ENCODE measurements at regions not wholly inside any gene's neighbourhood (a gene's known extent, or its start where the extent isn't known, plus 50 kb on each side); places are given as distances from the start of the nearest gene placed in this dataset.
"Not testable (repeated sequence)": the region's sequence is repeated elsewhere in the genome, so short reads cannot be mapped to it uniquely, and the experiment has no call there.

GRCh38 chr4:181006499-181007260 lies 1236.5 kb upstream of the TENM3 start:
- Histone ChIP-seq H2AFZ (ENCODE audit: low read length, unreplicated experiment) (peak overlapping the region; percentile 50), H3K36me3 (ENCODE audit: insufficient read depth, low read length) (no peaks in the 10 kb centered on the region), H3K4me1 (ENCODE audit: control insufficient read depth, insufficient read depth, low read length, unreplicated experiment) (peaks cover 10% of the 10 kb centered on the region), H3K79me2 (ENCODE audit: control insufficient read depth, insufficient read depth, low read length, unreplicated experiment) (no peaks in the 10 kb centered on the region), H3K27me3 (ENCODE audit: insufficient read depth, low read length) (no peaks in the 10 kb centered on the region), H3K27ac (ENCODE audit: low read depth, low read length) (no peak overlapping the region), H3K4me3 (ENCODE audit: low read depth, low read length) (peak overlapping the region; percentile 56)

GRCh38 chr4:181007751-181008150 lies 1235.5 kb upstream of the TENM3 start:
- Histone ChIP-seq H3K79me2 (ENCODE audit: control insufficient read depth, insufficient read depth, low read length, unreplicated experiment) (no peaks in the 10 kb centered on the region), H2AFZ (ENCODE audit: low read length, unreplicated experiment) (no peak overlapping the region), H3K4me1 (ENCODE audit: control insufficient read depth, insufficient read depth, low read length, unreplicated experiment) (peaks cover 10% of the 10 kb centered on the region), H3K4me3 (ENCODE audit: low read depth, low read length) (peak overlapping the region; percentile 56), H3K36me3 (ENCODE audit: insufficient read depth, low read length) (no peaks in the 10 kb centered on the region), H3K27me3 (ENCODE audit: insufficient read depth, low read length) (no peaks in the 10 kb centered on the region), H3K27ac (ENCODE audit: low read depth, low read length) (no peak overlapping the region)

GRCh38 chr4:181008164-181008563 lies 1235.0 kb upstream of the TENM3 start:
- no peak overlapping the region for H3K27ac ChIP-seq (ENCODE audit: low read depth, low read length)
- peaks cover 10% of the 10 kb centered on the region for H3K4me1 ChIP-seq (ENCODE audit: control insufficient read depth, insufficient read depth, low read length, unreplicated experiment)
- no peaks in the 10 kb centered on the region for H3K36me3 ChIP-seq (ENCODE audit: insufficient read depth, low read length)
- no peak overlapping the region for H3K4me3 ChIP-seq (ENCODE audit: low read depth, low read length)
- peak overlapping the region; percentile 11 for H2AFZ ChIP-seq (ENCODE audit: low read length, unreplicated experiment)
- H3K79me2 ChIP-seq (ENCODE audit: control insufficient read depth, insufficient read depth, low read length, unreplicated experiment): no peaks in the 10 kb centered on the region
- H3K27me3 ChIP-seq (ENCODE audit: insufficient read depth, low read length): no peaks in the 10 kb centered on the region

GRCh38 chr4:181013162-181013561 lies 1230.0 kb upstream of the TENM3 start:
- Histone ChIP-seq H2AFZ (ENCODE audit: low read length, unreplicated experiment) (no peak overlapping the region), H3K36me3 (ENCODE audit: insufficient read depth, low read length) (no peaks in the 10 kb centered on the region), H3K4me1 (ENCODE audit: control insufficient read depth, insufficient read depth, low read length, unreplicated experiment) (peaks cover under 1% of the 10 kb centered on the region), H3K4me3 (ENCODE audit: low read depth, low read length) (no peak overlapping the region), H3K27me3 (ENCODE audit: insufficient read depth, low read length) (no peaks in the 10 kb centered on the region), H3K27ac (ENCODE audit: low read depth, low read length) (no peak overlapping the region), H3K79me2 (ENCODE audit: control insufficient read depth, insufficient read depth, low read length, unreplicated experiment) (no peaks in the 10 kb centered on the region)

- H3K27ac ChIP-seq (ENCODE audit: low read depth, low read length): no peak overlapping the region
- H3K79me2 ChIP-seq (ENCODE audit: control insufficient read depth, insufficient read depth, low read length, unreplicated experiment): no peaks in the 10 kb centered on the region
- no peaks in the 10 kb centered on the region for H3K36me3 ChIP-seq (ENCODE audit: insufficient read depth, low read length)
- H2AFZ ChIP-seq (ENCODE audit: low read length, unreplicated experiment): no peak overlapping the region
- no peak overlapping the region for H3K4me3 ChIP-seq (ENCODE audit: low read depth, low read length)
- no peaks in the 10 kb centered on the region for H3K4me1 ChIP-seq (ENCODE audit: control insufficient read depth, insufficient read depth, low read length, unreplicated experiment)
- no peaks in the 10 kb centered on the region for H3K27me3 ChIP-seq (ENCODE audit: insufficient read depth, low read length)
These were observed 1226.2 kb upstream of the TENM3 start for GRCh38 chr4:181017038-181017437.

- H3K79me2 ChIP-seq (ENCODE audit: control insufficient read depth, insufficient read depth, low read length, unreplicated experiment): no peaks in the 10 kb centered on the region
- H3K36me3 ChIP-seq (ENCODE audit: insufficient read depth, low read length): no peaks in the 10 kb centered on the region
- no peak overlapping the region for H3K27ac ChIP-seq (ENCODE audit: low read depth, low read length)
- no peaks in the 10 kb centered on the region for H3K4me1 ChIP-seq (ENCODE audit: control insufficient read depth, insufficient read depth, low read length, unreplicated experiment)
- no peaks in the 10 kb centered on the region for H3K27me3 ChIP-seq (ENCODE audit: insufficient read depth, low read length)
- no peak overlapping the region for H3K4me3 ChIP-seq (ENCODE audit: low read depth, low read length)
- no peak overlapping the region for H2AFZ ChIP-seq (ENCODE audit: low read length, unreplicated experiment)
These were observed 1224.7 kb upstream of the TENM3 start for GRCh38 chr4:181018472-181018871.

GRCh38 chr4:181018913-181019312 lies 1224.3 kb upstream of the TENM3 start:
- no peaks in the 10 kb centered on the region for H3K79me2 ChIP-seq (ENCODE audit: control insufficient read depth, insufficient read depth, low read length, unreplicated experiment)
- H3K27me3 ChIP-seq (ENCODE audit: insufficient read depth, low read length): no peaks in the 10 kb centered on the region
- H3K4me1 ChIP-seq (ENCODE audit: control insufficient read depth, insufficient read depth, low read length, unreplicated experiment): no peaks in the 10 kb centered on the region
- no peaks in the 10 kb centered on the region for H3K36me3 ChIP-seq (ENCODE audit: insufficient read depth, low read length)
- H2AFZ ChIP-seq (ENCODE audit: low read length, unreplicated experiment): no peak overlapping the region
- no peak overlapping the region for H3K4me3 ChIP-seq (ENCODE audit: low read depth, low read length)
- H3K27ac ChIP-seq (ENCODE audit: low read depth, low read length): no peak overlapping the region

GRCh38 chr4:181020456-181020855 lies 1222.7 kb upstream of the TENM3 start:
- no peaks in the 10 kb centered on the region for H3K79me2 ChIP-seq (ENCODE audit: control insufficient read depth, insufficient read depth, low read length, unreplicated experiment)
- H3K27me3 ChIP-seq (ENCODE audit: insufficient read depth, low read length): no peaks in the 10 kb centered on the region
- no peak overlapping the region for H3K27ac ChIP-seq (ENCODE audit: low read depth, low read length)
- no peak overlapping the region for H3K4me3 ChIP-seq (ENCODE audit: low read depth, low read length)
- H3K36me3 ChIP-seq (ENCODE audit: insufficient read depth, low read length): no peaks in the 10 kb centered on the region
- no peak overlapping the region for H2AFZ ChIP-seq (ENCODE audit: low read length, unreplicated experiment)
- H3K4me1 ChIP-seq (ENCODE audit: control insufficient read depth, insufficient read depth, low read length, unreplicated experiment): no peaks in the 10 kb centered on the region

- no peaks in the 10 kb centered on the region for H3K36me3 ChIP-seq (ENCODE audit: insufficient read depth, low read length)
- no peaks in the 10 kb centered on the region for H3K79me2 ChIP-seq (ENCODE audit: control insufficient read depth, insufficient read depth, low read length, unreplicated experiment)
- no peak overlapping the region for H3K27ac ChIP-seq (ENCODE audit: low read depth, low read length)
- no peaks in the 10 kb centered on the region for H3K4me1 ChIP-seq (ENCODE audit: control insufficient read depth, insufficient read depth, low read length, unreplicated experiment)
- no peak overlapping the region for H2AFZ ChIP-seq (ENCODE audit: low read length, unreplicated experiment)
- H3K4me3 ChIP-seq (ENCODE audit: low read depth, low read length): no peak overlapping the region
- no peaks in the 10 kb centered on the region for H3K27me3 ChIP-seq (ENCODE audit: insufficient read depth, low read length)
These were observed 1222.0 kb upstream of the TENM3 start for GRCh38 chr4:181021213-181021612.

GRCh38 chr4:181030135-181030921 lies 1212.9 kb upstream of the TENM3 start:
- not testable (repeated sequence) for H3K27me3 ChIP-seq (ENCODE audit: insufficient read depth, low read length); H3K36me3 ChIP-seq (ENCODE audit: insufficient read depth, low read length); H3K79me2 ChIP-seq (ENCODE audit: control insufficient read depth, insufficient read depth, low read length, unreplicated experiment)
- Histone ChIP-seq H2AFZ (ENCODE audit: low read length, unreplicated experiment) (peak overlapping the region; percentile 28), H3K4me3 (ENCODE audit: low read depth, low read length) (peak overlapping the region; percentile 53; the same call in 1 of the 2 replicates), H3K4me1 (ENCODE audit: control insufficient read depth, insufficient read depth, low read length, unreplicated experiment) (peaks cover 11% of the 10 kb centered on the region), H3K27ac (ENCODE audit: low read depth, low read length) (peak overlapping the region; percentile 74)

- Histone ChIP-seq H3K27me3 (ENCODE audit: insufficient read depth, low read length) (no peaks in the 10 kb centered on the region), H3K4me3 (ENCODE audit: low read depth, low read length) (0 out of 2 replicates have a peak overlapping the region, but pooled peaks have one; percentile 5), H3K36me3 (ENCODE audit: insufficient read depth, low read length) (no peaks in the 10 kb centered on the region), H2AFZ (ENCODE audit: low read length, unreplicated experiment) (no peak overlapping the region), H3K79me2 (ENCODE audit: control insufficient read depth, insufficient read depth, low read length, unreplicated experiment) (no peaks in the 10 kb centered on the region), H3K4me1 (ENCODE audit: control insufficient read depth, insufficient read depth, low read length, unreplicated experiment) (peaks cover 11% of the 10 kb centered on the region), H3K27ac (ENCODE audit: low read depth, low read length) (peak overlapping the region; percentile 74)
These were observed 1212.2 kb upstream of the TENM3 start for GRCh38 chr4:181030961-181031360.
